Colonic mucosa (tissue), 4 donors: ENCODE measurements at regions not wholly inside any gene's neighbourhood (a gene's known extent, or its start where the extent isn't known, plus 50 kb on each side); places are given as distances from the start of the nearest gene placed in this dataset.

Experiments
- DNase-seq: peaks from one replicate; pipeline ENCODE4 v3.0.0-alpha.2; 2020
- H3K27ac ChIP-seq: fragments of 200-600 bp; one replicate; pipeline ENCODE4 v1.8.0; 2021
- H3K27me3 ChIP-seq: fragments of 200-600 bp; one replicate; pipeline ENCODE4 v1.8.0; 2021
- H3K36me3 ChIP-seq: fragments of 200-600 bp; one replicate; pipeline ENCODE4 v1.8.0; 2021
- H3K4me1 ChIP-seq: fragments of 200-600 bp; one replicate; pipeline ENCODE4 v1.8.0; 2021; ENCODE audit warnings: mild to moderate bottlenecking
- H3K4me3 ChIP-seq: fragments of 200-600 bp; one replicate; pipeline ENCODE4 v1.8.0; 2021
- H3K9ac ChIP-seq, 2 donors: one replicate each; pipeline ENCODE4 v1.7.0; 2013; ENCODE audit warnings: control low read depth in 2 of 2, low read depth in 2 of 2, low read length in 2 of 2
- H3K9me3 ChIP-seq: fragments of 200-600 bp; one replicate; pipeline ENCODE4 v1.8.0; 2021
- intact Hi-C: fragments of 100-400 bp; cut with DNase I; formaldehyde crosslinking; loops from one replicate; pipeline ENCODE4 v1.14.1; 2022
- TF ChIP-seq, protein P1 (sequence below): fragments of 200-600 bp; IDR thresholded peaks from one replicate; pipeline ENCODE4 v1.8.0; 2022; ENCODE audit warnings: antibody characterized with exemption, mild to moderate bottlenecking
- donor health status: healthy.
- donor health status: DM: no; HTN: no; CAD: no.
- donor health status: DM: no; HTN: no; CAD: no.

DNA sequence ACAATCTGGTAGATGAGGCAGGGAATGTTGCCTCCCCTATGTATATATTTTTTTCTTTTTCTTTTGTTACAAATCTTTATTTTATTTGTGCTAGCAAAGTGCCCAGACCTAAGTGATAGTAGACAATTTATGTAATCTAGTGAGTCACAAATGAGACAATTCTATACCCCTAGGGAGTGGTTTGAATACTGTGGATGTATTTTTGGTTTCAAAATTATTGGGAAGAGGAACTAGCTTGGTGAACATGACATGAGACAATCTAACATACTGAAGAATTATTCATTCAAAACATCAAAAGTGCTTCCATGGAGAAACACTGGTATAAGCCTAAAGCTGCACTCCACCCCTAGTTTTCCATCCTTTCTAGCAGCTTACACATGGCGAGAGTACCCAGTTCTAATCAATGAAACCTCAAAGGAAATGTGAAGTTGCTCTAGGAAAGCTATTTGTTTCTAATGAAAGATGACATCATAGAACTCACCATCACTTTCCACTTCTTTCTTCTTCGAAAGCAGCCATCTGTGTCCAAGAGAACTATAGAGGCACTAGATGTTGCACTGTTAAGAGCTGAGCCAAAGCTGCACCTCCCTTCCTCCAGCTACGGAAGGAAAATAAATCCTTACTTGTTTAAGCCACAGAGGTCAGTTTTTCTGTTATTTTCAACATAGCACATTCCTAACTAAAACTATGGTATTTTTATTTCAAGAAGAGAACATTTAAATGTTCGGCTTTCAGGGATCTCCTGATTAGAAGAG, 764.6 kb downstream of the LTN1 start:
- no peaks in the 10 kb centered on the region for H3K27me3 ChIP-seq
- no peak overlapping the region for H3K4me3 ChIP-seq
- no peak overlapping the region for H3K9ac ChIP-seq
- H3K27ac ChIP-seq: no peak overlapping the region
- DNase-seq: no peak
- H3K36me3 ChIP-seq: no peaks in the 10 kb centered on the region
- H3K4me1 ChIP-seq: no peaks in the 10 kb centered on the region
- no peaks in the 10 kb centered on the region for H3K9me3 ChIP-seq
- intact Hi-C loops: no loop called here
- TF ChIP-seq, protein P1, sequence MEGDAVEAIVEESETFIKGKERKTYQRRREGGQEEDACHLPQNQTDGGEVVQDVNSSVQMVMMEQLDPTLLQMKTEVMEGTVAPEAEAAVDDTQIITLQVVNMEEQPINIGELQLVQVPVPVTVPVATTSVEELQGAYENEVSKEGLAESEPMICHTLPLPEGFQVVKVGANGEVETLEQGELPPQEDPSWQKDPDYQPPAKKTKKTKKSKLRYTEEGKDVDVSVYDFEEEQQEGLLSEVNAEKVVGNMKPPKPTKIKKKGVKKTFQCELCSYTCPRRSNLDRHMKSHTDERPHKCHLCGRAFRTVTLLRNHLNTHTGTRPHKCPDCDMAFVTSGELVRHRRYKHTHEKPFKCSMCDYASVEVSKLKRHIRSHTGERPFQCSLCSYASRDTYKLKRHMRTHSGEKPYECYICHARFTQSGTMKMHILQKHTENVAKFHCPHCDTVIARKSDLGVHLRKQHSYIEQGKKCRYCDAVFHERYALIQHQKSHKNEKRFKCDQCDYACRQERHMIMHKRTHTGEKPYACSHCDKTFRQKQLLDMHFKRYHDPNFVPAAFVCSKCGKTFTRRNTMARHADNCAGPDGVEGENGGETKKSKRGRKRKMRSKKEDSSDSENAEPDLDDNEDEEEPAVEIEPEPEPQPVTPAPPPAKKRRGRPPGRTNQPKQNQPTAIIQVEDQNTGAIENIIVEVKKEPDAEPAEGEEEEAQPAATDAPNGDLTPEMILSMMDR: no peak

DNA sequence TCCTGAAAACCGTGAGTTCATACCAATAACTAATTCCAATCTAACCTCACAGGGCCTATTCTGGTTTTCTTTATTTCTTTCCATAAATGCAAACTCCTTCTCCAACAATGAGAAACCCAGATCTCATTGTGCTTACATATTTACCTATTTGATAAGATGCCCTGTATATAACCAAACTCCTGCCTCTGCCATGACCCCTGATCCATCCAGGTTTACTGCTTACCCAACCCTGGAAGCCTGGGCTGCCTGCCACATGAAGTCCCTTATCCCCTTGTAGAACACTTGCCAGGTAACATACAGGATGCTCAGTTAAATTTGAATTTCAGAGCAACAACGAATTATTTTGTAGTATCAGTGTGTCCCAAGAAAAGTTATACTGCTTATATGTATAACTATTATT, 766.1 kb downstream of the LTN1 start:
- Histone ChIP-seq H3K9ac (no peak overlapping the region), H3K36me3 (no peaks in the 10 kb centered on the region), H3K27me3 (no peaks in the 10 kb centered on the region), H3K27ac (no peak overlapping the region), H3K4me1 (no peaks in the 10 kb centered on the region), H3K9me3 (no peaks in the 10 kb centered on the region), H3K4me3 (no peak overlapping the region)
- intact Hi-C loops: no loop called here
- DNase-seq: no peak
- TF ChIP-seq, protein P1: no peak

DNA sequence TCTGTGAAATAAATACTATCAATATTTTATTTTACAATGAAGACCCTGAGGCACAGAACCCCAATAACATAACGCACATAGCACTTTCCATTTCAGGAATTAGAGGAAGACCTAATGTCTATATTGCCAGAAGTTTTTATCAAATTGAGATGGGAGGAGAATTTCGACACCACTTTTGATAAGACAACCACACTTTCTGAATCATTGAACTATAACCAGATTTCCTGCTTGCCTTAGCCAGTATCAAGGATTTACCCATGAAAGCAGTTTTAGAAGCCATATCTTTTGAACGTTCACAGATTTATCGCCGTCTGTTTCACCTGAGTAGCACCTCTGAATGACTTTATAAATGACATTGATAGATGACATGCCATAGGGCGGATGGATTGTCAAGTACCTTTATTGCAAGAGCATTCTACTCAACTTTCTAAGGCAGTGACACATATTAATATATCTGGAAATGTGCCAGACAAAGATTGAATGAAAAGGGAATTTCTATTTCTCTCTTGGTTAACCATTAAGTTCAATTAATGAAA, 768.4 kb downstream of the LTN1 start:
- DNase-seq: no peak
- H3K9ac ChIP-seq: no peak overlapping the region
- intact Hi-C loops: no loop called here
- no peaks in the 10 kb centered on the region for H3K4me1 ChIP-seq
- no peaks in the 10 kb centered on the region for H3K27me3 ChIP-seq
- no peaks in the 10 kb centered on the region for H3K9me3 ChIP-seq
- H3K4me3 ChIP-seq: no peak overlapping the region
- TF ChIP-seq, protein P1: no peak
- no peaks in the 10 kb centered on the region for H3K36me3 ChIP-seq
- H3K27ac ChIP-seq: no peak overlapping the region

DNA sequence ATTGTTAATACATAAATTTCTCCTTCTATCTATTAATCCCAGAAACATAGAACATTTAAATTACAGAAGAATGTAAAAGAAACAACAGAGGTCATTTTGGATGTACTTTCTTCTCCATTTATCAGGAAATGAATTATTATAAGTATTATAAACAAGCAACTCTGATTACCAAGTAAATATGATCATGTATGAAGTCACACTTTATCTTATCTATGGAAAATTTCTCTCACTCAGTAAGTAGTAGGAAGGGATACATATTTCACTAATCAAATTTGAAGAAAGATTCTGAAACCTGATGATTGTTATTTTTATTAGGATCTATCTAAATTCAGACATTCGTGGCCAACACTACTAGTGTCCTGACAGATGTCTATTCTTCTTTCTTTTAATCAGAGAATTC, 770.7 kb downstream of the LTN1 start:
- no peaks in the 10 kb centered on the region for H3K27me3 ChIP-seq
- intact Hi-C loops: no loop called here
- no peaks in the 10 kb centered on the region for H3K36me3 ChIP-seq
- no peaks in the 10 kb centered on the region for H3K9me3 ChIP-seq
- no peak for DNase-seq
- no peak overlapping the region for H3K4me3 ChIP-seq
- H3K9ac ChIP-seq: no peak overlapping the region
- no peaks in the 10 kb centered on the region for H3K4me1 ChIP-seq
- TF ChIP-seq, protein P1: no peak
- no peak overlapping the region for H3K27ac ChIP-seq

DNA sequence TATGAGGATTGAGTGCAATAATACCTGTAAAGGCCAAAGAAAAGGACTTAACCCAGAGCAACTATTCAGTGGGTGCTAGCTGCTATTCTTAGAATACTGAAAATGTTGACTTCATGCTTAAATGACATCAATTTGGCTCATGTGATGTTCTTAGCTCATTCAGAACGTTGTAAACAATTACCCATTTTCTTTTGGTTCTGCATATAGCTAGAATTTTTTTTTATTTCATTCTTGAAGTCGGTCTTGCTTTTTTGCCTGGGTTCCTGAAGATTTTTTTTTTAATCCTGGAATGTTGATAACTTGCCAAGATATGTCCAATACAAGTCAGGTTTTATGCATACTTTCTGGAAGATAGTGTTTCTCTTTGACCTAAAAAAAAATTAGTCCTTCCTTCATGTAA, 772.0 kb downstream of the LTN1 start:
- no peak for DNase-seq
- Histone ChIP-seq H3K36me3 (no peaks in the 10 kb centered on the region), H3K27me3 (no peaks in the 10 kb centered on the region), H3K27ac (no peak overlapping the region), H3K9me3 (no peaks in the 10 kb centered on the region), H3K9ac (no peak overlapping the region), H3K4me1 (no peaks in the 10 kb centered on the region), H3K4me3 (no peak overlapping the region)
- TF ChIP-seq, protein P1: no peak
- intact Hi-C loops: no loop called here
